ENCODE measurements at regions not wholly inside any gene's neighbourhood (a gene's known extent, or its start where the extent isn't known, plus 50 kb on each side); places are given as distances from the start of the nearest gene placed in this dataset.
"Not testable (repeated sequence)": the region's sequence is repeated elsewhere in the genome, so short reads cannot be mapped to it uniquely, and the experiment has no call there.

DNA sequence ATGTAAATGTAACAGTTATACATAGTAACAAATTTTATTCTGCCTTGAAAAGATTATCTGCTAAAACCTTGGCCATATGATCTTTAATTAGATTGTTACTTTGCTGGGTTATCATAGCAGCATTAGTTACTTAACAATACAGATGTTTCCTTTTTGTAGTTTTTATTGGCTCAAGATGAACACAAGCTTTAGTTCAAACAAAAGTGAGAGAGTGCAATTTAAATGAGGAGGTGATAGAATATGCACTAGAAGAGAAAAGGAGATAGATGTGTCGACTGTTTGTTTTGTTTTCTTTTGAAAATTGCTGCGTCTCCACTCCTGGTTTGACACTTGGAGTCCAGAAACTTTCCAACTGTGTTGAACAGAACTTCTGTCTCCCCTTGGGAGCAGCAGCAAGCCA is 91.4 kb upstream of the CAV2 start:
- Histone ChIP-seq H3K36me3 (ENCODE audit: control insufficient read depth in 3 of 3, insufficient read depth in 2 of 3, low read depth in 1 of 3, low read length in 3 of 3) (no peaks in the 10 kb centered on the region), H3K4me1 (ENCODE audit: control insufficient read depth in 3 of 3, insufficient read depth in 2 of 3, low read depth in 1 of 3, low read length in 2 of 3) (no peaks in the 10 kb centered on the region), H3K27ac (ENCODE audit: low read depth in 1 of 3, low read length in 2 of 3) (no peak overlapping the region), H3K4me3 (ENCODE audit: low read depth in 1 of 3, low read length in 3 of 3) (no peak overlapping the region), H3K27me3 (ENCODE audit: control insufficient read depth in 3 of 3, insufficient read depth in 3 of 3, low read length in 3 of 3) (no peaks in the 10 kb centered on the region), H3K9me3 (ENCODE audit: control insufficient read depth in 2 of 2, insufficient read depth in 1 of 2, low read depth in 1 of 2, low read length in 1 of 2) (no peaks in the 10 kb centered on the region)
- 69 to 85% (median 81%) methylated on average over 2 of the region's 2 CpGs for WGBS, 3 donors
- DNase-seq (no peak), FAIRE-seq (no peak)

DNA sequence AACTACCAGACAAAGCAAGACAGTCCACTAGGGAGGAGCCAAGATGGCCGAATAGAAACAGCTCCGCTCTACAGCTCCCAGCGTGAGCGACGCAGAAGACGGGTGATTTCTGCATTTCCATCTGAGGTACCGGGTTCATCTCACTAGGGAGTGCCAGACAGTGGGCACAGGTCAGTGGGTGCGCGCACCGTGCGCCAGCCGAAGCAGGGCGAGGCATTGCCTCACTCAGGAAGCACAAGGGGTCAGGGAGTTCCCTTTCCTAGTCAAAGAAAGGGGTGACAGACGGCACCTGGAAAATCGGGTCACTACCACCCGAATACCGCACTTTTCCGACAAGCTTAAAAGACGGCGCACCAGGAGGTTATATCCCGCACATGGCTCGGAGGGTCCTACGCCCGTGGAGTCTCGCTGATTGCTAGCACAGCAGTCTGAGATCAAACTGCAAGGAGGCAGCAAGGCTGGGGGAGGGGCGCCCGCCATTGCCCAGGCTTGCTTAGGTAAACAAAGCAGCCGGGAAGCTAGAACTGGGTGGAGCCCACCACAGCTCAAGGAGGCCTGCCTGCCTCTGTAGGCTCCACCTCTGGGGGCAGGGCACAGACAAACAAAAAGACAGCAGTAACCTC is 90.6 kb upstream of the CAV2 start:
- H3K27ac ChIP-seq (ENCODE audit: low read depth in 1 of 3, low read length in 2 of 3); FAIRE-seq; H3K36me3 ChIP-seq (ENCODE audit: control insufficient read depth in 3 of 3, insufficient read depth in 2 of 3, low read depth in 1 of 3, low read length in 3 of 3); H3K9me3 ChIP-seq (ENCODE audit: control insufficient read depth in 2 of 2, insufficient read depth in 1 of 2, low read depth in 1 of 2, low read length in 1 of 2); H3K27me3 ChIP-seq (ENCODE audit: control insufficient read depth in 3 of 3, insufficient read depth in 3 of 3, low read length in 3 of 3); H3K4me1 ChIP-seq (ENCODE audit: control insufficient read depth in 3 of 3, insufficient read depth in 2 of 3, low read depth in 1 of 3, low read length in 2 of 3); H3K4me3 ChIP-seq (ENCODE audit: low read depth in 1 of 3, low read length in 3 of 3); DNase-seq: not testable (repeated sequence)
- 79 to 92% (median 87%) methylated on average over 21 to 28 of the region's 28 CpGs for WGBS, 3 donors

DNA sequence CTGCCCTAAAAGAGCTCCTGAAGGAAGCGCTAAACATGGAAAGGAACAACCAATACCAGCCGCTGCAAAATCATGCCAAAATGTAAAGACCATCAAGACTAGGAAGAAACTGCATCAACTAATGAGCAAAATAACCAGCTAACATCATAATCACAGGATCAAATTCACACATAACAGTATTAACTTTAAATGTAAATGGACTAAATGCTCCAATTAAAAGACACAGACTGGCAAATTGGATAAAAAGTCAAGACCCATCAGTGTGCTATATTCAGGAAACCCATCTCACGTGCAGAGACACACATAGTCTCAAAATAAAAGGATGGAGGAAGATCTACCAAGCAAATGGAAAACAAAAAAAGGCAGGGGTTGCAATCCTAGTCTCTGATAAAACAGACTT is 88.8 kb upstream of the CAV2 start:
- not testable (repeated sequence) for H3K27ac ChIP-seq (ENCODE audit: low read depth in 1 of 3, low read length in 2 of 3); H3K36me3 ChIP-seq (ENCODE audit: control insufficient read depth in 3 of 3, insufficient read depth in 2 of 3, low read depth in 1 of 3, low read length in 3 of 3); H3K9me3 ChIP-seq (ENCODE audit: control insufficient read depth in 2 of 2, insufficient read depth in 1 of 2, low read depth in 1 of 2, low read length in 1 of 2); DNase-seq; H3K27me3 ChIP-seq (ENCODE audit: control insufficient read depth in 3 of 3, insufficient read depth in 3 of 3, low read length in 3 of 3); H3K4me1 ChIP-seq (ENCODE audit: control insufficient read depth in 3 of 3, insufficient read depth in 2 of 3, low read depth in 1 of 3, low read length in 2 of 3); H3K4me3 ChIP-seq (ENCODE audit: low read depth in 1 of 3, low read length in 3 of 3); FAIRE-seq
- 89 to 100% (median 94%) methylated on average over 1 to 2 of the region's 3 CpGs for WGBS, 3 donors

DNA sequence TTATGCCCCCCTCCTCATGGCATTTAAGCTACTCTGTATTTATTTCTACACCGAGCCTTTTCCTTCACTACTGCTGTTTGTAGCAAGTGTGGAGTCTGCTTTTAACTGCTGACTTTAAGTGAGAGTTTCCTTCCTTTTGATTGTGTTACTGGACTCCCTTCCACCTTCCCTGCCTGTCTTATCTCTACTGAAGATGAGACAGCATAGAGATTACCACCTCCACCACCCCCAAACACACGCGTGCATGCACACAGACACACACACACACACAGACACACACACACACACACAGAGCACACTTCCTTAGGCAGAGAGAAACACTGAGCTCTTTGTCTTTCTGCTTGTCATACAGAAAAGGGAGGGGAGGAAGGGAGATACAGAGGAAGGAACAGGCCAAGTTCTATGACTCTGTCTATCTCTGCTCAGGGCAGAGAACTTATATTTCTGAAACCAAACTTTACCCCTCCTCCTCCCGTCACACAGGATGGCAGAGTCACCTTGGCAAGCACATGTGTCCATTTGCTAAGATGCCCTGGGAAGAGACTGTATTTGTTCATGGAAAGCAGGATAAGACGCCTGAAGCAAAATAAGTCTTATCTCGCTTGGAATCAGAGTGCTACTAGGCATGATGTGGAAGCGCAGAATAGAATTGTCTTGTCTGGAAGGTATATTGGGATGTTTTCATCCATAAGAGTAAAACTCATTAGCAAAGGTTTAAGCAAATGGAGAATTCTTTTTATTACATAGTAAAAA is 81.8 kb upstream of the CAV2 start:
- H3K27ac ChIP-seq (ENCODE audit: low read depth in 1 of 3, low read length in 2 of 3), result peak overlapping the region in 1 of 3 donors; percentile 25
- DNase-seq, result peak; percentile 12 to 43
- no peak for FAIRE-seq

DNA sequence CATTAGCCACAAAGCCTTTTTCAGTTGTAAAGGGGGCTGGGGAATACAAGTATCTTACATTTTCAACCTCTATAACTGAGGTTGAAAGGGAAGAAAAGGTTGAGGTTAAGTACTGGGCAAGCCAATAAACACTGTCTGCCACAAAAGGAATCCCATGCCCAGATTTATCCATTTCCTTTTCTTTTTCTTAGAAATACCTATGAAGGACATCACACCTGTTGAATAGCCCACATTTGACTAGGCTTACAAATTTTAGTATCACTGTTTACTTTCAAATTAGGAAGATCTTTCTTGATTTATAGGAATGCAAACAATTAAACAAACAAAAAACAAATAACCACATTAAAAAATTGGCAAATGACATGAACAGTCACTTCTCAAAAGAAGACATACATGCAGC is 81.0 kb upstream of the CAV2 start:
- DNase-seq, result no peak
- Histone ChIP-seq H3K4me1 (ENCODE audit: control insufficient read depth in 3 of 3, insufficient read depth in 2 of 3, low read depth in 1 of 3, low read length in 2 of 3) (no peaks in the 10 kb centered on the region), H3K27me3 (ENCODE audit: control insufficient read depth in 3 of 3, insufficient read depth in 3 of 3, low read length in 3 of 3) (no peaks in the 10 kb centered on the region), H3K4me3 (ENCODE audit: low read depth in 1 of 3, low read length in 3 of 3) (no peak overlapping the region), H3K27ac (ENCODE audit: low read depth in 1 of 3, low read length in 2 of 3) (no peak overlapping the region), H3K9me3 (ENCODE audit: control insufficient read depth in 2 of 2, insufficient read depth in 1 of 2, low read depth in 1 of 2, low read length in 1 of 2) (no peaks in the 10 kb centered on the region), H3K36me3 (ENCODE audit: control insufficient read depth in 3 of 3, insufficient read depth in 2 of 3, low read depth in 1 of 3, low read length in 3 of 3) (no peaks in the 10 kb centered on the region)
- no peak for FAIRE-seq

More for the DNA sequence above, 81.8 kb upstream of the CAV2 start:
- H3K27me3 ChIP-seq (ENCODE audit: control insufficient read depth in 3 of 3, insufficient read depth in 3 of 3, low read length in 3 of 3), result no peaks in the 10 kb centered on the region
- 24 to 42% (median 39%) methylated on average over 7 of the region's 7 CpGs for WGBS, 3 donors
- no peaks in the 10 kb centered on the region for H3K9me3 ChIP-seq (ENCODE audit: control insufficient read depth in 2 of 2, insufficient read depth in 1 of 2, low read depth in 1 of 2, low read length in 1 of 2)
- no peak overlapping the region for H3K4me3 ChIP-seq (ENCODE audit: low read depth in 1 of 3, low read length in 3 of 3)
- no peaks in the 10 kb centered on the region for H3K36me3 ChIP-seq (ENCODE audit: control insufficient read depth in 3 of 3, insufficient read depth in 2 of 3, low read depth in 1 of 3, low read length in 3 of 3)
- H3K4me1 ChIP-seq (ENCODE audit: control insufficient read depth in 3 of 3, insufficient read depth in 2 of 3, low read depth in 1 of 3, low read length in 2 of 3), result no peaks in the 10 kb centered on the region

DNA sequence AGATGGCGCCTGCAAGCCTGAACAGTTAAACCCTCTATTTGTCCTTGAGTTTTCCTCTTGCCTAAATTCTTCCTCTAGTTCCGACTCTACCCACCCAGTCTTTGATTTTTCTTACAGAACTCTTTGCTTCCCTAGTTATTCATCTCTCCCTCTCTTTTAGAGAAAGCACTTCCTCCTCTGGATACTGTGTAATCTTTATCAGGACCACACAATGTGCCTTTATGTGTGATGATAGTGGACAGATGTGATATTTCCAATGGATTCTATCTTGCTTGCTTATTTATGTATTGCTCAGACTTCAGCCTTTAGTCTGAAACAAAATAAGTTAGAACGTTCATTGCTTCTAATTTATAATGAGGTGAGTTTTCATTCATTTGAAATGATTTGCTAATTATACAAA is 79.5 kb upstream of the CAV2 start:
- H3K9me3 ChIP-seq (ENCODE audit: control insufficient read depth in 2 of 2, insufficient read depth in 1 of 2, low read depth in 1 of 2, low read length in 1 of 2), result no peaks in the 10 kb centered on the region
- no peak for FAIRE-seq
- 62 to 75% (median 64%) methylated on average over 3 of the region's 3 CpGs for WGBS, 3 donors

DNA sequence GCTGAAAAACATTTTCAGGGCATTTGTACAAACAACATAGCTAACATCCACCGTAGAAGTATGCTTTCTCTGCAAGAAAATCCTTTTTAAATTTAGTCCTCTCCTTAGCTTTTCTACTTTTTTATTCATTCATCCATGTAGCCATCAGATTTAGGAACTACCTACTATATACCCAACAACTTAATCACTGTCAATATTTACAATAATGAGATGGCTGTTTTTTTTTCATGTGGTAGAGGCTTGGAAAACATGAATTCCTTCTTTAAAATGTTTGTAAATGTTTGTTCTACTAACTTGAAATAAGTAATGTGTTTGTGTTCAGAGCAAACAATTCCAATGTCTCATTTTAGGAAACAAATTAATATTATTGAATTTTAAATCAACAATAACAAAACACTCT is 78.2 kb upstream of the CAV2 start:
- no peaks in the 10 kb centered on the region for H3K27me3 ChIP-seq (ENCODE audit: control insufficient read depth in 3 of 3, insufficient read depth in 3 of 3, low read length in 3 of 3)
- H3K36me3 ChIP-seq (ENCODE audit: control insufficient read depth in 3 of 3, insufficient read depth in 2 of 3, low read depth in 1 of 3, low read length in 3 of 3), result no peaks in the 10 kb centered on the region
- no peak overlapping the region for H3K27ac ChIP-seq (ENCODE audit: low read depth in 1 of 3, low read length in 2 of 3)
- FAIRE-seq (no peak), DNase-seq (no peak)
- peaks cover 0 to 5% (median 0%) of the 10 kb centered on the region in 3 donors for H3K4me1 ChIP-seq (ENCODE audit: control insufficient read depth in 3 of 3, insufficient read depth in 2 of 3, low read depth in 1 of 3, low read length in 2 of 3)
- H3K4me3 ChIP-seq (ENCODE audit: low read depth in 1 of 3, low read length in 3 of 3), result no peak overlapping the region
- H3K9me3 ChIP-seq (ENCODE audit: control insufficient read depth in 2 of 2, insufficient read depth in 1 of 2, low read depth in 1 of 2, low read length in 1 of 2), result no peaks in the 10 kb centered on the region
- WGBS, 3 donors, result 78 to 93% (median 89%) methylated on average over 1 of the region's 1 CpG

More for the DNA sequence above, 79.5 kb upstream of the CAV2 start:
- H3K27me3 ChIP-seq (ENCODE audit: control insufficient read depth in 3 of 3, insufficient read depth in 3 of 3, low read length in 3 of 3), result no peaks in the 10 kb centered on the region
- H3K27ac ChIP-seq (ENCODE audit: low read depth in 1 of 3, low read length in 2 of 3), result no peak overlapping the region
- H3K4me3 ChIP-seq (ENCODE audit: low read depth in 1 of 3, low read length in 3 of 3), result no peak overlapping the region
- no peak for DNase-seq
- no peaks in the 10 kb centered on the region for H3K4me1 ChIP-seq (ENCODE audit: control insufficient read depth in 3 of 3, insufficient read depth in 2 of 3, low read depth in 1 of 3, low read length in 2 of 3)
- H3K36me3 ChIP-seq (ENCODE audit: control insufficient read depth in 3 of 3, insufficient read depth in 2 of 3, low read depth in 1 of 3, low read length in 3 of 3), result no peaks in the 10 kb centered on the region

DNA sequence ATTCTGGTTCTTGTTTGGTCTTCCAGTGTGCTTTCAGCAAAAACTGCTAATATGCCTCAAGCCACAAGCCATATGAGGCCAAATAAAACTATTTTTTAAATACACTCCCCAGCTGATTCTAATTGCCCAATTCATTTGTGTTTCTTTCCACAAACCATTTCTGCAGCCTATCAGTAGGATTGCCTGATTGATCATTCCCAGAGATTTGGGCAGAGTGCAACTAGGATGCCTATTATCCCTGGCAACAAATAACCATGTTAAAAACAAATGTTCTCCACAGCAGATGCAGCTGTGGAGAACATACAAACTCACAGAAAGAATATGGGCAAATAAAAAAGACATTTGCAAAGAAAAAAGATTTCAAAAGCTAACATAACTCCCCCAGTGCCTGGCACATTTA is 76.9 kb upstream of the CAV2 start:
- no peak overlapping the region for H3K27ac ChIP-seq (ENCODE audit: low read depth in 1 of 3, low read length in 2 of 3)
- no peak overlapping the region for H3K4me3 ChIP-seq (ENCODE audit: low read depth in 1 of 3, low read length in 3 of 3)
- H3K36me3 ChIP-seq (ENCODE audit: control insufficient read depth in 3 of 3, insufficient read depth in 2 of 3, low read depth in 1 of 3, low read length in 3 of 3), result no peaks in the 10 kb centered on the region
- H3K4me1 ChIP-seq (ENCODE audit: control insufficient read depth in 3 of 3, insufficient read depth in 2 of 3, low read depth in 1 of 3, low read length in 2 of 3), result peaks cover 0 to 5% (median 0%) of the 10 kb centered on the region in 3 donors
- DNase-seq (no peak), FAIRE-seq (no peak)
- no peaks in the 10 kb centered on the region for H3K27me3 ChIP-seq (ENCODE audit: control insufficient read depth in 3 of 3, insufficient read depth in 3 of 3, low read length in 3 of 3)
- no peaks in the 10 kb centered on the region for H3K9me3 ChIP-seq (ENCODE audit: control insufficient read depth in 2 of 2, insufficient read depth in 1 of 2, low read depth in 1 of 2, low read length in 1 of 2)

DNA sequence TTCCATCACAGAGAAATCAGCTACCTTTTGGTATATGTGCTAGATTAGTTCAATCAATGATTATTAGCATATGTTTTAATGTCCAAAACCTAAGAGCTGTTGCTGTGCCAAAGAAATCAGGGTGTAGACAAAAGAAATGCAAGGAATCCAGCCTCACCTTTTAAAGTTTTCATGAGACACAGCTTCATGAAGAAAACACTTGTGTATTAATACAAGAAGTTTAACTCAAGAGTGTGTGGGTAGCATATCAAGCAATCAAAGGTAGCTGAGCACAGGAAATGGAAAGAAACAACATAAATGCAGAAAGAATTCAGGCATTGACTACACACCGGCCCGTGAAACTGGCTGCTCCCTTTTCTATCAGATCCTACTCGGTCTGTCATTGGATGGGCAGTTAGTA is 76.0 kb upstream of the CAV2 start:
- Histone ChIP-seq H3K4me1 (ENCODE audit: control insufficient read depth in 3 of 3, insufficient read depth in 2 of 3, low read depth in 1 of 3, low read length in 2 of 3) (peaks cover 0 to 5% (median 0%) of the 10 kb centered on the region in 3 donors), H3K27ac (ENCODE audit: low read depth in 1 of 3, low read length in 2 of 3) (no peak overlapping the region), H3K4me3 (ENCODE audit: low read depth in 1 of 3, low read length in 3 of 3) (no peak overlapping the region), H3K9me3 (ENCODE audit: control insufficient read depth in 2 of 2, insufficient read depth in 1 of 2, low read depth in 1 of 2, low read length in 1 of 2) (no peaks in the 10 kb centered on the region), H3K36me3 (ENCODE audit: control insufficient read depth in 3 of 3, insufficient read depth in 2 of 3, low read depth in 1 of 3, low read length in 3 of 3) (no peaks in the 10 kb centered on the region), H3K27me3 (ENCODE audit: control insufficient read depth in 3 of 3, insufficient read depth in 3 of 3, low read length in 3 of 3) (no peaks in the 10 kb centered on the region)
- no peak for FAIRE-seq
- no peak for DNase-seq
- 67 to 86% (median 79%) methylated on average over 3 of the region's 3 CpGs for WGBS, 3 donors

Data from small intestine (tissue), 7 donors.